Esophagus muscularis mucosa (tissue), 4 donors: ENCODE measurements at regions not wholly inside any gene's neighbourhood (a gene's known extent, or its start where the extent isn't known, plus 50 kb on each side); places are given as distances from the start of the nearest gene placed in this dataset.

Experiments used
- DNase-seq: peaks from one replicate; pipeline ENCODE4 v3.0.0-alpha.2; 2017; ENCODE audit errors: extremely low spot score
- H3K27ac ChIP-seq, 4 donors: fragments of 200-600 bp; sonication (generic); replicated peaks in 1 of 4; 1 replicate in 3 of 4; 2 replicates in 1 of 4; pipeline ENCODE4 v1.5.1; 2016 to 2019; ENCODE audit warnings: mild to moderate bottlenecking in 1 of 4
- H3K27me3 ChIP-seq, 4 donors: fragments of 200-600 bp; sonication (generic); one replicate each; pipeline versions ENCODE4 v1.5.1 to v1.6.0; 2016 to 2019
- H3K36me3 ChIP-seq, 4 donors: fragments of 200-600 bp; sonication (generic); one replicate each; pipeline ENCODE4 v1.5.1; 2016 to 2019
- H3K4me1 ChIP-seq, 4 donors: fragments of 200-600 bp; sonication (generic); one replicate each; pipeline ENCODE4 v1.5.1; 2016 to 2019
- H3K4me3 ChIP-seq, 4 donors: fragments of 200-600 bp; sonication (generic); 1 replicate in 2 of 4; 2 replicates in 2 of 4; pipeline ENCODE4 v1.5.1; 2016 to 2019; ENCODE audit warnings: mild to moderate bottlenecking in 4 of 4, moderate library complexity in 1 of 4
- H3K9me3 ChIP-seq, 4 donors: fragments of 200-600 bp; sonication (generic); 1 replicate in 3 of 4; 2 replicates in 1 of 4; pipeline ENCODE4 v1.5.1; 2016 to 2019
- CTCF ChIP-seq, 3 experiments: fragments of 200-600 bp in 2 of 3; fragments of 450-650 bp in 1 of 3; sonication (generic) in 2 of 3; IDR thresholded peaks; one replicate each; pipeline ENCODE4 v1.5.1; 2017 to 2019; ENCODE audit warnings: antibody characterized with exemption in 3 of 3, mild to moderate bottlenecking in 2 of 3, moderate library complexity in 1 of 3
- EP300 ChIP-seq: sonication (generic); formaldehyde crosslinking; IDR thresholded peaks from one replicate; pipeline ENCODE4 v1.6.1; 2017; ENCODE audit warnings: antibody characterized with exemption
- POLR2A ChIP-seq: fragments of 450-650 bp; IDR thresholded peaks from one replicate; pipeline ENCODE4 v1.6.1; 2017; ENCODE audit warnings: antibody characterized with exemption, moderate library complexity, mild to moderate bottlenecking, low read depth
- POLR2AphosphoS5 ChIP-seq, 2 donors: sonication (generic); formaldehyde crosslinking; IDR thresholded peaks; one replicate each; pipeline ENCODE4 v1.6.1; 2017; ENCODE audit warnings: antibody characterized with exemption in 2 of 2
- WGBS: methylation state at CpG from one replicate; pipeline ENCODE4 v1.1.5; 2018; 5-methylcytosine and 5-hydroxymethylcytosine counted together
- intact Hi-C: fragments of 100-400 bp; cut with DNase I; formaldehyde crosslinking; loops from one replicate; pipeline ENCODE4 v1.15.1; 2023

- TF ChIP-seq POLR2AphosphoS5 (IDR thresholded peaks at IDR 0.05) (no peak), POLR2A (no peak), CTCF (IDR thresholded peaks at IDR 0.05) (no peak), EP300 (no peak)
- H3K9me3 ChIP-seq, result peaks cover 0 to 8% (median 3%) of the 10 kb centered on the region in 4 donors
- 46% methylated on average over 2 of the region's 2 CpGs for WGBS
- no peak overlapping the region for H3K27ac ChIP-seq
- intact Hi-C loops, result no loop called here
- no peaks in the 10 kb centered on the region for H3K36me3 ChIP-seq
- no peaks in the 10 kb centered on the region for H3K4me1 ChIP-seq
- no peak overlapping the region for H3K4me3 ChIP-seq
- no peaks in the 10 kb centered on the region for H3K27me3 ChIP-seq
- DNase-seq, result no peak
Observed at GRCh38 chr5:61991866-61992265, 314.1 kb upstream of the KIF2A start.

GRCh38 chr5:61993295-61993927 is 312.6 kb upstream of the KIF2A start:
- WGBS, result 76% methylated on average over 7 of the region's 7 CpGs

GRCh38 chr5:61994171-61994570 is 311.8 kb upstream of the KIF2A start:
- Histone ChIP-seq H3K27ac (no peak overlapping the region), H3K4me3 (no peak overlapping the region), H3K9me3 (no peaks in the 10 kb centered on the region), H3K36me3 (no peaks in the 10 kb centered on the region), H3K4me1 (no peaks in the 10 kb centered on the region), H3K27me3 (no peaks in the 10 kb centered on the region)
- 74% methylated on average over 1 of the region's 1 CpG for WGBS
- intact Hi-C loops, result no loop called here
- DNase-seq, result no peak
- TF ChIP-seq POLR2AphosphoS5 (IDR thresholded peaks at IDR 0.05), result no peak
- no peak for TF ChIP-seq CTCF (IDR thresholded peaks at IDR 0.05)
- TF ChIP-seq EP300, result no peak

More at GRCh38 chr5:61993295-61993927, 312.6 kb upstream of the KIF2A start:
- Histone ChIP-seq H3K9me3 (no peaks in the 10 kb centered on the region), H3K27ac (no peak overlapping the region), H3K4me1 (no peaks in the 10 kb centered on the region), H3K27me3 (no peaks in the 10 kb centered on the region), H3K4me3 (no peak overlapping the region), H3K36me3 (no peaks in the 10 kb centered on the region)
- no peak for TF ChIP-seq EP300
- no peak for TF ChIP-seq CTCF (IDR thresholded peaks at IDR 0.05)
- no peak for TF ChIP-seq POLR2A
- TF ChIP-seq POLR2AphosphoS5 (IDR thresholded peaks at IDR 0.05), result no peak
- intact Hi-C loops, result no loop called here
- no peak for DNase-seq

DNA sequence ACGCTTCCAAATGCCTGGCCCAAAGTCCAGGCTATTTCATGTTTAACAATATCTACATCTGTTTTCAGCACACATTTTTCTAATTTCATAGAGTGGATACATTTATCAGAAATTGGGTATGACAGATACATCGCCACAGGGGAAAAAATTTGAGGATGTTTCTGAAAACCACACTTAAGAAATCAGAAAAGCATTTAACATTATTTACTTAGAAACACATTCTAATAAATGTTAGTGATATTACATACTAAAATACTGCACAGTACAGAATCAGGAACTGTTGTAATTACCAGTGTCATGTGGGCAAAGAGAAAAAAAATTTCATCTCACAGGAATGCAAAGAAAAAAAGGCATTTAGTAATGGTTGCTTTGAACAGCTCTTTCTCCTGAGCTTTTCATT is 310.5 kb upstream of the KIF2A start:
- TF ChIP-seq POLR2A, result no peak
- TF ChIP-seq EP300, result no peak
- no peak for TF ChIP-seq CTCF (IDR thresholded peaks at IDR 0.05)
- TF ChIP-seq POLR2AphosphoS5 (IDR thresholded peaks at IDR 0.05), result no peak
- no peaks in the 10 kb centered on the region for H3K36me3 ChIP-seq
- H3K27ac ChIP-seq, result no peak overlapping the region
- WGBS, result 85% methylated on average over 2 of the region's 2 CpGs
- intact Hi-C loops, result no loop called here
- no peak for DNase-seq
- no peaks in the 10 kb centered on the region for H3K27me3 ChIP-seq
- no peaks in the 10 kb centered on the region for H3K9me3 ChIP-seq
- H3K4me3 ChIP-seq, result no peak overlapping the region
- no peaks in the 10 kb centered on the region for H3K4me1 ChIP-seq

DNA sequence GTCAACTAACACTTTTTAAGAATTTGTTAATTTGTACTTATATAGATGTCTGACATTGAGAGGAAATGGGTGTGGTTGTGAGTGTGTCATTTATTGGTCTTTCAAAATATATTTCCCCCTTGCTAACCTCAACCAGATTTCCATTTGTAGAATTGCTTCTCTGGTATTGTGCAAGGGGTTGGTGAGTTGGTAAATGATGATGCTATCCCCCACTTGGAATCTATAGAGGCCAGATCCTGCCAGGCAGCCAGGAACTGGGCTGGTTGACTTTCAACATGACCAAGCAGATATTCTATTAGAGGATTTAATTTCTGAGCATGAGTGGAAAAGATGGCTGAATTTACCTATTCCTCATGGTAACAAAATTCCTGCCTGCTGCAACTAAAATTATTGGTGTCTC is 306.6 kb upstream of the KIF2A start:
- no peaks in the 10 kb centered on the region for H3K36me3 ChIP-seq
- TF ChIP-seq POLR2AphosphoS5 (IDR thresholded peaks at IDR 0.05), result no peak
- no peak for TF ChIP-seq CTCF (IDR thresholded peaks at IDR 0.05)
- no peak for TF ChIP-seq POLR2A
- TF ChIP-seq EP300, result no peak
- H3K27me3 ChIP-seq, result no peaks in the 10 kb centered on the region
- H3K4me1 ChIP-seq, result no peaks in the 10 kb centered on the region
- H3K4me3 ChIP-seq, result no peak overlapping the region
- DNase-seq, result no peak
- intact Hi-C loops, result no loop called here
- no peaks in the 10 kb centered on the region for H3K9me3 ChIP-seq
- no peak overlapping the region for H3K27ac ChIP-seq
